Coronary artery (tissue), 2 donors: ENCODE measurements at regions not wholly inside any gene's neighbourhood (a gene's known extent, or its start where the extent isn't known, plus 50 kb on each side); places are given as distances from the start of the nearest gene placed in this dataset.

ENCODE experiments used
- DNase-seq: peaks from one replicate; pipeline ENCODE4 v3.0.0-alpha.2; 2017; ENCODE audit warnings: low spot score
- H3K27ac ChIP-seq, 2 donors: fragments of 200-600 bp; sonication (generic); one replicate each; pipeline ENCODE4 v1.5.1; 2016 to 2019
- H3K4me3 ChIP-seq: fragments of 200-600 bp; sonication (generic); 2 replicates; pipeline ENCODE4 v1.5.1; 2016; ENCODE audit warnings: mild to moderate bottlenecking, moderate library complexity
- TF ChIP-seq, protein P1 (sequence below): fragments of 200-600 bp; sonication (generic); IDR thresholded peaks from one replicate; pipeline ENCODE4 v1.5.1; 2019; ENCODE audit warnings: antibody characterized with exemption

DNA sequence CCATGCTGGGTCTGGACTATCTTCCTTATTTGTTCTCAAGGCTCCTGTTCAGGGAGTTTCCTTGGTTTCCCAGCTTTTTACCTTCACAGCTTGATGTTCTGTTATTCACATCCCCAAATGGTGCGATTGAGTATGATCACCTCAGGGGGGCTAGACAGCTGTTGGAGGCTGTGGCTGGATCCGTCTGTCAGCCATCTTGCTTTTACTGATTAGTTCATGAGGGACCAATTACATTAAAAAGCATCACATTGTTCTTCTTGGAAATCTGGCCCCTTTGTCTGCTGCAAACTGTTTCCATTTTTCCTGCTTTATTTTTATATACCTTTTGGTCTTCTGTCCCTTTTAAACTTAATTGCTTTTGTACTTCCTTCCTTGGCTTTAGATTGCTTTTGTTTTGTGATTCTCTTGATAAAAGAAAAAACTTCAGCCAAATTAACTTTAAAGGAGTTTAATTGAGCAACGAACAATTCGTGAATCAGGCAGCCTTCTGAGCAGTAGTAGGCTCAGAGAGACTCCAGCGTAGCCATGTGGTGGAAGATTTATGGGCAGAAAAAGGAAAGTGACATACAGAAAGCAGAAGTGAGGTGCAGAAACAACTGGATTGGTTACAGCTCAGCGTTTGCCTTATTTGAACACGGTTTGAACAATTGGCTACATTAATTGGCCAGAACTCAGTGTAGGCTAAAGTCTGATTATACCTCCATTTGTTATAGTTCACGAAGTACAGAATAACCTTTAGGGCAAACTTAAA lies 208.7 kb downstream of the AEBP2 start:
- no peak for DNase-seq
- TF ChIP-seq, protein P1, sequence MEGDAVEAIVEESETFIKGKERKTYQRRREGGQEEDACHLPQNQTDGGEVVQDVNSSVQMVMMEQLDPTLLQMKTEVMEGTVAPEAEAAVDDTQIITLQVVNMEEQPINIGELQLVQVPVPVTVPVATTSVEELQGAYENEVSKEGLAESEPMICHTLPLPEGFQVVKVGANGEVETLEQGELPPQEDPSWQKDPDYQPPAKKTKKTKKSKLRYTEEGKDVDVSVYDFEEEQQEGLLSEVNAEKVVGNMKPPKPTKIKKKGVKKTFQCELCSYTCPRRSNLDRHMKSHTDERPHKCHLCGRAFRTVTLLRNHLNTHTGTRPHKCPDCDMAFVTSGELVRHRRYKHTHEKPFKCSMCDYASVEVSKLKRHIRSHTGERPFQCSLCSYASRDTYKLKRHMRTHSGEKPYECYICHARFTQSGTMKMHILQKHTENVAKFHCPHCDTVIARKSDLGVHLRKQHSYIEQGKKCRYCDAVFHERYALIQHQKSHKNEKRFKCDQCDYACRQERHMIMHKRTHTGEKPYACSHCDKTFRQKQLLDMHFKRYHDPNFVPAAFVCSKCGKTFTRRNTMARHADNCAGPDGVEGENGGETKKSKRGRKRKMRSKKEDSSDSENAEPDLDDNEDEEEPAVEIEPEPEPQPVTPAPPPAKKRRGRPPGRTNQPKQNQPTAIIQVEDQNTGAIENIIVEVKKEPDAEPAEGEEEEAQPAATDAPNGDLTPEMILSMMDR: no peak
- no peak overlapping the region for H3K4me3 ChIP-seq
- H3K27ac ChIP-seq: no peak overlapping the region

DNA sequence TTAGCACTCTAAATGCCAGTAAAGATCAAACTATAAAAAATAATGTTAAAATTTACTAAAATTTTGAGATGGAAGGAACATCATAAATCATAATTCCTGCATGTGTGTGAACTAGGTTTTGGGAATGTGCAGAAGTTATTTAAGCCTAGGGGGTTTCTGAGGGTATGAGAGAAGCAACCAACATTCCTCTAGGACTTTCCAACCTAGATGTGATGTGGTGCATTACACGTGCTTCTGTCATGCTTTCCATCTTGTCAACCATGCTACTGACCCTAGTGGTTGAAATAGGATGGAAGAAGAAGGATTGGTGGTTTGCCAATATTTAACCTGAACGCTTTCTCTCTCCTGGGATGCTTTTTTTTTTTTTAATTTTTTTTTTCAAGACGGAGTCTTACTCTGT lies 209.3 kb downstream of the AEBP2 start:
- TF ChIP-seq, protein P1: no peak
- DNase-seq: no peak
- H3K27ac ChIP-seq: no peak overlapping the region
- H3K4me3 ChIP-seq: no peak overlapping the region

DNA sequence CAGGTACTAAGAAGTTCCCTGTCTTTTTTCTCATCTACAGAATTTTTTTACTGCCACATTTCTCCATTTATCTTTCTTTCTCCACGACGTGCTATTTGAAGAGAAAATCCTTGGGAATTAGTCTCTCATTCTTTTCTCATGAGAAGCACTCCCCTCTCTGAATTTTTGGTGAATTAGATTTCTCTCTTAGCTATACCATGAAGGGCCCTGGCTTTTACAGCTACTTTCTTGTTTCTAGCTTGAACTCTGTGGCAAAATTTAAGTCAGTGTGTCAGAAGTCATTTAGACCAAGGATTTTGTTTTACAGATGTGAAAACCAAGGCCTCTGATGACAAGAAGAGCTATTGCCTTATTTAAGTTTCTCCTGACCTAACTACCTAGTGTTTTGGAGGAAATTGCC lies 213.1 kb downstream of the AEBP2 start:
- Histone ChIP-seq H3K4me3 (no peak overlapping the region), H3K27ac (peak overlapping the region; percentile 5 to 11)
- DNase-seq: no peak
- TF ChIP-seq, protein P1: no peak

DNA sequence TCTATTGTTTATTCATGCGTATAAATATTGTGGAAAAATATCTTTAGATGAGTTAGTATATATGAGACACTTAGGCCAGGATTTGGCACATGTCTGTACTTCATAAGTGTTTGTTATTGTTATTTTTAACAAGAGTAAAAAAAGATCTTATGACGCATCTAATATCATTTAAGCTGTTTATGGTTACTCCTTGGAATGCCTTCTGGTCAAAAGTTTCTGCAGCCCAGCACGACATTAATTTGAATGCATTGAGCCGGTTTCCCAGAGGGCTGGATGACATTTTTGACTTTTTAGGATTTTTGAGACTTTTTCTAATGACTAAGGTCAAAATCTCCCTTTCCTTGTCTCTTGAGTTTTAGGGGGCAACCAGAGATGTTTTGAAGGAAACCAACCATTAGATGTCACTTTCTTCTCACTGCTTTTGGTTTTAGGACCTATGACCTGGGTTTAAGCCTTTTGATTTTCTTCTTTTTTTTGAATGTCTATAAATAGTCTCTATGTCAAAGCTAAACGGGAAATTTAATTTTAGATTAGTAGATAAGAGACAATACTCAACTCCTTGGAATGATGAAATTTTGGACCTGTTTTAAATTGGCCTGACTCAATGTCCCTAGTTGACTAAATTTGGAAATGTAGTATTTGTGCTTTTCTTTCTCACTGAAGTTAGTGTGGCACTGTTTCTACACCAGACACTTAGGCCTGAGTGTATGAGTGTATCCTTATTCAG lies 215.5 kb downstream of the AEBP2 start:
- Histone ChIP-seq H3K27ac (peak overlapping the region; percentile 85 to 94), H3K4me3 (no peak overlapping the region)
- TF ChIP-seq, protein P1: no peak
- no peak for DNase-seq

DNA sequence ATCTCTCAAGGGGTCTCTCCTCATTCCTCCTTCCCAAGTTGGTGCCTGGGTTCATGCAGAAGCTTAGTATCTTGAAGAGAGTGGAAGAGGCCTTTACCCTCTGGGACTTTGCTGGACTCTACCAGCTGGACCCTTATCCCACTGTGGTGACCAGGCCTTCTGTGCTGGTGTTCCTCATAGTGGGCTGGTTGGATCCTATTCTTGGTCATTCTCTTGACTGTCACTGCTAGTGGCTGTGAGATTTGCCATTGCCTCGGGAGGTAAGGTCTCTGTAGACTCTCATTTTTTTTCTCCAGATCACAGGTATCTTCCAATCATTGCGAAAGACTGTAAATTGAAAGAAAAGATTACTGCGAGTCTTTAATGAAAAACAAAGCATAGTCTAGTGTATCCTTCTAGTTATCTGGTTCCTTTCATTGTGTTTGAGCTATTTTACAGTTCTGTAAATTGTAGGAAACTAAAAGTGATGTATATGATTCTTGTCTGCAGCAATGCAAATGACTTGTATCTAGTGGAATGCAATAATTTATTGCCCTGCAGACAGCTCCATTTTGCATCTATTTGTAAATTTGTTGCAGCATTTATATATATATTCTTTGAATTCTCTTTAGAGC lies 217.9 kb downstream of the AEBP2 start:
- TF ChIP-seq, protein P1: no peak
- no peak for DNase-seq
- peak overlapping the region; percentile 85 to 94 for H3K27ac ChIP-seq
- no peak overlapping the region for H3K4me3 ChIP-seq

DNA sequence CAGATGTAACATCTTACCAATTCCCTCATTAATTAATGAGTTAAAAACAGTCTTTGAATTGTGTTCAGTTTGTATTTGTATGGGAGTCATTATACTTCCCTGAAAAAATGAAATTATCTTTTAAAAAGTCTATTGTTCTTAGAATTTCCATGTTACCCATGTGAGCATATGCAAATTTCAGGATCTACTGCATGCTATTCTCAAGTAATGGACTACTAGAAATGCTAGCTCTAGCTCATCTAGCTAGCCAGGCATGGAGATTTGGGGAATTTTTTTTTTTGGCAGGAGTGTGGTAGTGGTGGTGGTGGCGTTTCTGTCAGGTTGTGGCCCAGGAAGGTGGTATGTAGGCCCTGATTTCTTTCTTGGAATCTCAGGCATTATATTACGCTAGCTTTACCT lies 218.4 kb downstream of the AEBP2 start:
- DNase-seq: no peak
- H3K27ac ChIP-seq: no peak overlapping the region

More for the DNA sequence above, 218.4 kb downstream of the AEBP2 start:
- no peak overlapping the region for H3K4me3 ChIP-seq
- TF ChIP-seq, protein P1: no peak
